ENCODE measurements at regions not wholly inside any gene's neighbourhood (a gene's known extent, or its start where the extent isn't known, plus 50 kb on each side); places are given as distances from the start of the nearest gene placed in this dataset.
A peak's percentile ranks its signal among the peaks of the same experiment; 100 is the strongest.

DNA sequence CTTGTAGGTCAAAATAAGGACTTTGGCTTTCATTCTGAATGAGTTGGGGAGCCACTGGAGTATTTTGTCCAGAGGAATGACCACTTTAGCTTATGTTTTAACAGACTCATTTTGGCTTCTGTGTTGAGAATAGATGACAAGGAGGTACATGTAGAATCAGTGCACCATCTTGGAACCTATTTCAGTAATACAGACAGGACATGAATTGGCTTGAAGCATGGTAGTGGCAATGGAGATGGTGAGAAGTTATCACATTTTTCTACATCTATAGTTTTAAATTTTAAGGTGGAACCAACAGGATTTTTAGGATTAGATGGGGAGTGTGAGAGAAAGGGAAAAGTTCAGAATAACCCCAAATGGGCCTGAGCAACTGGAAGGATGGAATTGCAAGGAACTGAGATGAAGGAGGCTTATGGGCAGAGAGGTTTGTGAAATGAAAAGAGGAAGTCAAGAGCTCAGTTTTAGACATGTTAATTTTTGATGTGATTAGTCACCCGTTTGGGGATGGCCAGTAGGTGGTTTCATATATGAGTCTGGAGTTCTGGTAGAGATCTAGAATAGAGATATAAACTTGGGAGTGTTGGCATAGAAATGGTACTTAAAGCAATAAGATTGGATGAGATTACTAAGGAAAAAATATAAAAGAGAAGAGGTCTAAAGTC is 89.2 kb upstream of the JAZF1 start:
- no peak for TF ChIP-seq EZH2 (IDR thresholded peaks at IDR 0.05; ENCODE audit: borderline replicate concordance, low read length)
- TF ChIP-seq, protein P1, sequence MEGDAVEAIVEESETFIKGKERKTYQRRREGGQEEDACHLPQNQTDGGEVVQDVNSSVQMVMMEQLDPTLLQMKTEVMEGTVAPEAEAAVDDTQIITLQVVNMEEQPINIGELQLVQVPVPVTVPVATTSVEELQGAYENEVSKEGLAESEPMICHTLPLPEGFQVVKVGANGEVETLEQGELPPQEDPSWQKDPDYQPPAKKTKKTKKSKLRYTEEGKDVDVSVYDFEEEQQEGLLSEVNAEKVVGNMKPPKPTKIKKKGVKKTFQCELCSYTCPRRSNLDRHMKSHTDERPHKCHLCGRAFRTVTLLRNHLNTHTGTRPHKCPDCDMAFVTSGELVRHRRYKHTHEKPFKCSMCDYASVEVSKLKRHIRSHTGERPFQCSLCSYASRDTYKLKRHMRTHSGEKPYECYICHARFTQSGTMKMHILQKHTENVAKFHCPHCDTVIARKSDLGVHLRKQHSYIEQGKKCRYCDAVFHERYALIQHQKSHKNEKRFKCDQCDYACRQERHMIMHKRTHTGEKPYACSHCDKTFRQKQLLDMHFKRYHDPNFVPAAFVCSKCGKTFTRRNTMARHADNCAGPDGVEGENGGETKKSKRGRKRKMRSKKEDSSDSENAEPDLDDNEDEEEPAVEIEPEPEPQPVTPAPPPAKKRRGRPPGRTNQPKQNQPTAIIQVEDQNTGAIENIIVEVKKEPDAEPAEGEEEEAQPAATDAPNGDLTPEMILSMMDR (IDR thresholded peaks at IDR 0.05; ENCODE audit: low read length), result no peak
- H3K4me3 ChIP-seq (ENCODE audit: low read depth, low read length, poor library complexity, severe bottlenecking), result no peak overlapping the region
- no peak overlapping the region for H3K4me2 ChIP-seq (ENCODE audit: low read length)
- no peaks in the 10 kb centered on the region for H3F3A ChIP-seq (ENCODE audit: insufficient read depth, low read length)
- no peak overlapping the region for H3K27ac ChIP-seq (ENCODE audit: low read depth, low read length, poor library complexity, severe bottlenecking)
- no peaks in the 10 kb centered on the region for H3K9me2 ChIP-seq (ENCODE audit: low read depth, low read length)
- H4K20me1 ChIP-seq (ENCODE audit: insufficient read depth, low read length), result no peaks in the 10 kb centered on the region
- no peaks in the 10 kb centered on the region for H3K36me3 ChIP-seq (ENCODE audit: insufficient read depth, low read length)
- H3K9me3 ChIP-seq (ENCODE audit: low read length), result no peaks in the 10 kb centered on the region
- H2AFZ ChIP-seq (ENCODE audit: low read length), result no peak overlapping the region
- H3K27me3 ChIP-seq (ENCODE audit: insufficient read depth, low read length), result no peaks in the 10 kb centered on the region
- no peaks in the 10 kb centered on the region for H3K79me2 ChIP-seq (ENCODE audit: insufficient read depth, low read length)
- H3K9ac ChIP-seq (ENCODE audit: low read length), result no peak overlapping the region
- H3K4me1 ChIP-seq (ENCODE audit: insufficient read depth, low read length, severe bottlenecking), result no peaks in the 10 kb centered on the region

DNA sequence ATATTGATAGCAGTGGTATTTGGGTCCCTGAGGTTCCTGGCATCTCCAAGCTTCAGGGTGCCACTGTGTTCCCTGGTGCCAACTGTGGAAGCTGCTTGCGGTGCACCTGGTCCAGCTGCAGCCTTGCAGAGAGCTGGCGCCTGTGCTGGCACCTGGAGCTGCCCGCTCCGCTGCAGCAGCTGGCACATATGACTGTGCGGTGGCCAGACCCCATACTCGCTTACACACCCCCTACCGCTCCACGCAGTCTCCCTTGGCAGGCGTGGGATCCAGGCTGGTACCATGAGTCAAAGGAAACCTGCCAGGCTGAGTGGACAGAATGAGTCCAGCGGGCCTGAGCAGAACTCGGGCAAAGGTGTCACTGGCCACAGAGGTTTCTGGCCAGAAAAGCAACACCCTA is 89.9 kb upstream of the JAZF1 start:
- H3K9me2 ChIP-seq (ENCODE audit: low read depth, low read length), result no peaks in the 10 kb centered on the region
- H3K27me3 ChIP-seq (ENCODE audit: insufficient read depth, low read length), result no peaks in the 10 kb centered on the region
- no peaks in the 10 kb centered on the region for H3K79me2 ChIP-seq (ENCODE audit: insufficient read depth, low read length)
- H3K9me3 ChIP-seq (ENCODE audit: low read length), result no peaks in the 10 kb centered on the region
- no peak overlapping the region for H3K4me3 ChIP-seq (ENCODE audit: low read depth, low read length, poor library complexity, severe bottlenecking)
- H3K4me2 ChIP-seq (ENCODE audit: low read length), result no peak overlapping the region
- TF ChIP-seq, protein P1 (IDR thresholded peaks at IDR 0.05; ENCODE audit: low read length), result no peak
- TF ChIP-seq EZH2 (IDR thresholded peaks at IDR 0.05; ENCODE audit: borderline replicate concordance, low read length), result no peak
- no peaks in the 10 kb centered on the region for H3K4me1 ChIP-seq (ENCODE audit: insufficient read depth, low read length, severe bottlenecking)
- no peaks in the 10 kb centered on the region for H4K20me1 ChIP-seq (ENCODE audit: insufficient read depth, low read length)
- no peaks in the 10 kb centered on the region for H3F3A ChIP-seq (ENCODE audit: insufficient read depth, low read length)
- H3K36me3 ChIP-seq (ENCODE audit: insufficient read depth, low read length), result no peaks in the 10 kb centered on the region
- no peak overlapping the region for H3K9ac ChIP-seq (ENCODE audit: low read length)
- no peak overlapping the region for H3K27ac ChIP-seq (ENCODE audit: low read depth, low read length, poor library complexity, severe bottlenecking)
- no peak overlapping the region for H2AFZ ChIP-seq (ENCODE audit: low read length)

DNA sequence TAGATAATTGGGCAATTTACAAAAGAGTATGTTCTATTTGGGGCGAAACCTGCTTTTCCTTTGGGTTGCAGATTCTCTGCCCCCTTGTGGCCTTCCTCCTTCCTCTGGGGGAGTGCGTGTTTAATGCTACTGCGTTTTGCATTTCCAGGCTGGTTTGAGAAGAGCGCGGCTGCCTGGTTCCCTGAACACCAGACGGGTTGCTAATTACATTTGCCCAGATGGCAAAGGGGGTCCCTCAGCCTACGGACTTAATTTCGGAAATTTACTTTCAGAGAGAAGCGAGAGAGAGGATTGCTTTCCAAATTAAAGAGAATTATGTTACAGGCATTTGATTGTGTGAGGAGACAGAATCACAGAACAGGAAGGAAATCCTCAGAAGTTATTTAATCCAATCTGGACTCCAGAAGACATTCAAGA is 91.9 kb upstream of the JAZF1 start:
- H3F3A ChIP-seq (ENCODE audit: insufficient read depth, low read length), result no peaks in the 10 kb centered on the region
- no peaks in the 10 kb centered on the region for H3K79me2 ChIP-seq (ENCODE audit: insufficient read depth, low read length)
- no peak overlapping the region for H3K27ac ChIP-seq (ENCODE audit: low read depth, low read length, poor library complexity, severe bottlenecking)
- H3K4me1 ChIP-seq (ENCODE audit: insufficient read depth, low read length, severe bottlenecking), result no peaks in the 10 kb centered on the region
- no peaks in the 10 kb centered on the region for H4K20me1 ChIP-seq (ENCODE audit: insufficient read depth, low read length)
- no peak overlapping the region for H3K4me2 ChIP-seq (ENCODE audit: low read length)
- no peak overlapping the region for H3K4me3 ChIP-seq (ENCODE audit: low read depth, low read length, poor library complexity, severe bottlenecking)
- no peaks in the 10 kb centered on the region for H3K36me3 ChIP-seq (ENCODE audit: insufficient read depth, low read length)
- H2AFZ ChIP-seq (ENCODE audit: low read length), result no peak overlapping the region; the same call in 1 of the 2 replicates
- H3K9ac ChIP-seq (ENCODE audit: low read length), result no peak overlapping the region
- no peaks in the 10 kb centered on the region for H3K27me3 ChIP-seq (ENCODE audit: insufficient read depth, low read length)
- H3K9me3 ChIP-seq (ENCODE audit: low read length), result no peaks in the 10 kb centered on the region
- H3K9me2 ChIP-seq (ENCODE audit: low read depth, low read length), result no peaks in the 10 kb centered on the region
- no peak for TF ChIP-seq EZH2 (IDR thresholded peaks at IDR 0.05; ENCODE audit: borderline replicate concordance, low read length)
- TF ChIP-seq, protein P1 (IDR thresholded peaks at IDR 0.05; ENCODE audit: low read length), result peak; percentile 77
